Endothelial cell of umbilical vein (primary cell): ENCODE measurements at regions not wholly inside any gene's neighbourhood (a gene's known extent, or its start where the extent isn't known, plus 50 kb on each side); places are given as distances from the start of the nearest gene placed in this dataset.

Experiments
- BruUV-seq: library from RNA; stranded (reverse); fragments of 400-500 nt; replicated peaks from 2 replicates; lab custom pipeline; 2021; lab: Mats Ljungman, UMichigan
- CTCF ChIA-PET: fragments of 300-600, 350-600 bp; sonication (Branson Sonifier 250); formaldehyde crosslinking; loops from one replicate; lab custom pipeline; 2021; ENCODE audit warnings: antibody characterized with exemption, inconsistent platforms; lab: Charles Lee
- POLR2A ChIA-PET: fragments of 300-600, 350-600 bp; sonication (Branson Sonifier 250); formaldehyde crosslinking; loops from one replicate; lab custom pipeline; 2021; ENCODE audit warnings: antibody characterized with exemption, inconsistent platforms; lab: Charles Lee
- DNase-seq: peaks from one replicate; pipeline ENCODE4 v3.0.0-alpha.2; 2011; ENCODE audit warnings: low read depth, low spot score
- FAIRE-seq: peaks from 2 replicates; lab custom pipeline; 2011; peaks lifted over from hg19 to GRCh38; lab: Jason Lieb, UNC
- H2AFZ ChIP-seq: 2 replicates; pipeline ENCODE4 v1.6.0; 2012; ENCODE audit warnings: low read depth, low read length, control low read depth, inconsistent platforms
- H3K27ac ChIP-seq: 2 replicates; pipeline ENCODE4 v1.5.1; 2011; ENCODE audit warnings: low read depth, mild to moderate bottlenecking, control low read depth, low read length, moderate library complexity; ENCODE audit not compliant: insufficient read depth
- H3K27me3 ChIP-seq, 2 experiments: 2 replicates each; pipeline versions ENCODE4 v1.6.0 to v1.6.1; 2011; ENCODE audit warnings: low read length in 2 of 2, mixed read lengths in 1 of 2; ENCODE audit not compliant: control insufficient read depth in 2 of 2, insufficient read depth in 2 of 2
- H3K36me3 ChIP-seq, 2 experiments: 2 replicates in 1 of 2; 3 replicates in 1 of 2; pipeline ENCODE4 v1.5.1; 2011; ENCODE audit warnings: low read length in 2 of 2, mild to moderate bottlenecking in 1 of 2, moderate library complexity in 1 of 2; ENCODE audit not compliant: control insufficient read depth in 2 of 2, insufficient read depth in 2 of 2; ENCODE audit errors: extremely low read depth in 1 of 2
- H3K4me1 ChIP-seq: 3 replicates; pipeline ENCODE4 v1.5.1; 2011; ENCODE audit warnings: mild to moderate bottlenecking, low read length; ENCODE audit not compliant: control insufficient read depth, insufficient read depth; ENCODE audit errors: extremely low read depth
- H3K4me2 ChIP-seq: 2 replicates; pipeline ENCODE4 v1.6.1; 2011; ENCODE audit warnings: low read length, control low read depth, mixed read lengths; ENCODE audit not compliant: insufficient read depth
- H3K4me3 ChIP-seq, 3 experiments: fragments of 200-600 bp in 1 of 3; sonication (generic), shearing (Covaris generic) in 1 of 3; replicated peaks in 1 of 3; 2 replicates each; pipeline ENCODE4 v1.5.1; 2011 to 2016; ENCODE audit warnings: control low read depth in 3 of 3, low read length in 3 of 3, mild to moderate bottlenecking in 2 of 3, inconsistent platforms in 1 of 3, low read depth in 1 of 3, moderate library complexity in 1 of 3; ENCODE audit not compliant: insufficient read depth in 1 of 3
- H3K79me2 ChIP-seq: 2 replicates; pipeline ENCODE4 v1.6.0; 2012; ENCODE audit warnings: low read length, inconsistent platforms; ENCODE audit not compliant: control insufficient read depth, insufficient read depth
- H3K9ac ChIP-seq: replicated peaks from 2 replicates; pipeline ENCODE3; 2011; ENCODE audit warnings: low read length, control low read depth; ENCODE audit not compliant: insufficient read depth; ENCODE audit errors: extremely low read depth
- H3K9me1 ChIP-seq: replicated peaks from 3 replicates; pipeline ENCODE4 v1.6.0; 2011; ENCODE audit warnings: mild to moderate bottlenecking, low read length; ENCODE audit not compliant: control insufficient read depth, insufficient read depth; ENCODE audit errors: extremely low read depth
- H3K9me3 ChIP-seq: replicated peaks from 2 replicates; pipeline ENCODE4 v1.5.1; 2012; ENCODE audit warnings: low read length, inconsistent platforms; ENCODE audit not compliant: control insufficient read depth, insufficient read depth
- H4K20me1 ChIP-seq: replicated peaks from 2 replicates; pipeline ENCODE3; 2011; ENCODE audit warnings: mild to moderate bottlenecking, low read length; ENCODE audit not compliant: control insufficient read depth, insufficient read depth; ENCODE audit errors: extremely low read depth
- CTCF ChIP-seq, 2 donors: IDR thresholded peaks; 1 replicate in 1 of 2; 2 replicates in 1 of 2; pipeline ENCODE4 v1.5.1; 2011; ENCODE audit warnings: low read length in 2 of 2, mild to moderate bottlenecking in 2 of 2, moderate library complexity in 2 of 2, control low read depth in 1 of 2, inconsistent platforms in 1 of 2, low read depth in 1 of 2; ENCODE audit not compliant: insufficient read depth in 1 of 2; ENCODE audit errors: extremely low read depth in 1 of 2
- EZH2 ChIP-seq: IDR thresholded peaks from 2 replicates; pipeline ENCODE4 v1.6.1; 2012; ENCODE audit warnings: borderline replicate concordance, low read depth, mild to moderate bottlenecking, moderate library complexity, low read length, inconsistent platforms; ENCODE audit not compliant: severe bottlenecking
- FOS ChIP-seq: IDR thresholded peaks from 2 replicates; pipeline ENCODE4 v1.6.1; 2011; ENCODE audit warnings: mild to moderate bottlenecking, low read length, moderate library complexity, borderline replicate concordance; ENCODE audit not compliant: insufficient read depth
- GATA2 ChIP-seq: IDR thresholded peaks from 2 replicates; pipeline ENCODE4 v1.7.0; 2011; ENCODE audit warnings: low read depth, mild to moderate bottlenecking, moderate library complexity, mixed read lengths, low read length; ENCODE audit not compliant: insufficient read length, insufficient read depth
- JUN ChIP-seq: IDR thresholded peaks from 2 replicates; pipeline ENCODE4 v1.6.1; 2011; ENCODE audit warnings: borderline replicate concordance, low read depth; ENCODE audit not compliant: insufficient read length, insufficient read depth
- MAX ChIP-seq: IDR thresholded peaks from 2 replicates; pipeline ENCODE4 v1.6.1; 2011; ENCODE audit not compliant: insufficient read depth, insufficient read length
- MYC ChIP-seq: IDR thresholded peaks from one replicate; pipeline ENCODE4 v1.6.1; 2011; ENCODE audit warnings: mild to moderate bottlenecking, low read depth, low read length
- POLR2A ChIP-seq: IDR thresholded peaks from 2 replicates; pipeline ENCODE4 v1.6.1; 2012; ENCODE audit warnings: low read depth, mild to moderate bottlenecking, control low read depth, low read length
- POLR2AphosphoS5 ChIP-seq: IDR thresholded peaks from 2 replicates; pipeline ENCODE4 v1.6.1; 2012; ENCODE audit warnings: low read depth, mild to moderate bottlenecking, control low read depth, low read length, moderate library complexity; ENCODE audit not compliant: insufficient read depth
- dilution Hi-C: fragments of 300-500 bp; cut with MboI; formaldehyde crosslinking; loops from one replicate; pipeline ENCODE4 v1.15.0; 2019; ENCODE audit warnings: low sequenced_read_pairs; ENCODE audit not compliant: extremely low pct_ligation_motif_present
- intact Hi-C: fragments of 100-400 bp; cut with micrococcal nuclease; formaldehyde crosslinking; loops from one replicate; pipeline ENCODE4 v1.10.0; 2022

- dilution Hi-C loops (no loop called here), intact Hi-C loops (no loop called here)
- H4K20me1 ChIP-seq: no peaks in the 10 kb centered on the region
- H3K9ac ChIP-seq: no peak overlapping the region
- H3K9me1 ChIP-seq: no peaks in the 10 kb centered on the region
- no TSS peak for BruUV-seq
- no peaks in the 10 kb centered on the region for H3K27me3 ChIP-seq
- TF ChIP-seq JUN (no peak), GATA2 (no peak), EZH2 (no peak), POLR2A (no peak), POLR2AphosphoS5 (no peak), MAX (no peak), CTCF (IDR thresholded peaks at IDR 0.05; ENCODE audit: extremely low read depth in 1 of 2, insufficient read depth in 1 of 2, low read depth in 1 of 2, low read length in 2 of 2) (no peak), FOS (no peak), MYC (no peak)
- H3K4me2 ChIP-seq: no peak overlapping the region
- H3K9me3 ChIP-seq: no peaks in the 10 kb centered on the region
- FAIRE-seq (no peak), DNase-seq (no peak)
- no peak overlapping the region for H3K27ac ChIP-seq
- no peak overlapping the region for H3K4me3 ChIP-seq
- H3K79me2 ChIP-seq: no peaks in the 10 kb centered on the region
- H2AFZ ChIP-seq: no peak overlapping the region
- ChIA-PET CTCF (no interaction called here), POLR2A (no interaction called here)
- no peaks in the 10 kb centered on the region for H3K36me3 ChIP-seq
- H3K4me1 ChIP-seq: peaks cover 2% of the 10 kb centered on the region
Observed at GRCh38 chr21:16404776-16405175, 675.0 kb downstream of the USP25 start.
